Skeletal muscle tissue (tissue), 3 donors: ENCODE measurements at regions not wholly inside any gene's neighbourhood (a gene's known extent, or its start where the extent isn't known, plus 50 kb on each side); places are given as distances from the start of the nearest gene placed in this dataset.

Source experiments
- H3K27ac ChIP-seq: one replicate; pipeline ENCODE4 v1.7.0; 2013; ENCODE audit warnings: mild to moderate bottlenecking, low read depth, low read length, inconsistent platforms
- H3K27me3 ChIP-seq, 3 donors: one replicate each; pipeline ENCODE4 v1.7.0; 2013; ENCODE audit warnings: low read length in 3 of 3; ENCODE audit not compliant: control insufficient read depth in 3 of 3, insufficient read depth in 3 of 3
- H3K36me3 ChIP-seq, 3 donors: one replicate each; pipeline ENCODE4 v1.7.0; 2013; ENCODE audit warnings: low read length in 3 of 3; ENCODE audit not compliant: control insufficient read depth in 3 of 3, insufficient read depth in 3 of 3
- H3K4me1 ChIP-seq, 3 donors: one replicate each; pipeline ENCODE4 v1.7.0; 2013; ENCODE audit warnings: low read length in 3 of 3, mild to moderate bottlenecking in 3 of 3; ENCODE audit not compliant: control insufficient read depth in 3 of 3, insufficient read depth in 3 of 3
- H3K4me3 ChIP-seq, 3 donors: one replicate each; pipeline ENCODE4 v1.7.0; 2013; ENCODE audit warnings: low read length in 3 of 3
- H3K9ac ChIP-seq, 3 donors: one replicate each; pipeline ENCODE4 v1.7.0; 2013; ENCODE audit warnings: low read length in 3 of 3, mild to moderate bottlenecking in 3 of 3, moderate library complexity in 2 of 3, low read depth in 1 of 3
- H3K9me3 ChIP-seq, 3 donors: one replicate each; pipeline ENCODE4 v1.7.0; 2013; ENCODE audit warnings: low read length in 3 of 3; ENCODE audit not compliant: control insufficient read depth in 3 of 3
- donor health status: Osteomylitis.

DNA sequence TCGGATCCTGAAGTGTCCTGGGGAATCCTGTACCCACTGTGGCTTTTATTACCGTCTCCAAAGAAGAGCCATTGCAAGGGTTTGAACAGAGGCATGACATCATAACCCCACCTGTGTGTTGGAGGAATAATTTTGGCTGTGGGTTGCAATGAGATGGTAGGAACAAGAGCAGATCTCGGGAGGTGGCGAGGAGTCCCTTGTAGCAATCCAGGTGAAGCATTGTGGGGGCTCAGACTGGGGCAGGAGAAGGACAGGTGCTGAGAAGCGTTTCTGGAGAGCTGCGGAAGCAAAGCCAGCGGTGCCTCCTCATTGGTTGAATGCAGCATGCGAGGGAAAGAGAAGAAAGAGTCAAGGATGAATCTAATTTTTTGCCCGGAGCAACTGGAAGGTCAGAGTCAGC, 382.4 kb downstream of the EFNB2 start:
- Histone ChIP-seq H3K4me1 (peaks cover 0 to 3% (median 0%) of the 10 kb centered on the region in 3 donors), H3K36me3 (no peaks in the 10 kb centered on the region), H3K27ac (no peak overlapping the region), H3K27me3 (no peaks in the 10 kb centered on the region), H3K9me3 (no peaks in the 10 kb centered on the region), H3K9ac (no peak overlapping the region), H3K4me3 (no peak overlapping the region)

DNA sequence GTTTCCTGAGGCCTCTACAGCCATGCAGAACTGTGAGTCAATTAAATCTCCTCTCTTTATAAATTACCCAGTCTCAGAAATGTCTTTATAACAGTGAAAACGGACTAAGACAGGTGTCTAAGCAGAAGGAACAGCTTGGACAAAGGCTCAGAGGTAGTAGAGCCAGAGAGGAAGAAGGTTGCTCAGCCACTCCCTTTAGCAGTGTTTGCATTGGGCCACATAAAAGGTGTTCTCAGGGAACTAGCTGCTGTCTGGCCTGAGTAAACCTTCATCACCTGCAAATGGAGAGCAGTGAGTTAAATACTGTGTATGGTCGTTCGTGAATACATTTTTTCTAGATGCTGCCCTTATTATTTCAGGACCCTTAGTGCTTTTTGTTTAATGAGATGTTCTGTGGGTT, 383.4 kb downstream of the EFNB2 start:
- H3K4me3 ChIP-seq, result no peak overlapping the region
- H3K4me1 ChIP-seq, result peaks cover 0 to 3% (median 0%) of the 10 kb centered on the region in 3 donors

DNA sequence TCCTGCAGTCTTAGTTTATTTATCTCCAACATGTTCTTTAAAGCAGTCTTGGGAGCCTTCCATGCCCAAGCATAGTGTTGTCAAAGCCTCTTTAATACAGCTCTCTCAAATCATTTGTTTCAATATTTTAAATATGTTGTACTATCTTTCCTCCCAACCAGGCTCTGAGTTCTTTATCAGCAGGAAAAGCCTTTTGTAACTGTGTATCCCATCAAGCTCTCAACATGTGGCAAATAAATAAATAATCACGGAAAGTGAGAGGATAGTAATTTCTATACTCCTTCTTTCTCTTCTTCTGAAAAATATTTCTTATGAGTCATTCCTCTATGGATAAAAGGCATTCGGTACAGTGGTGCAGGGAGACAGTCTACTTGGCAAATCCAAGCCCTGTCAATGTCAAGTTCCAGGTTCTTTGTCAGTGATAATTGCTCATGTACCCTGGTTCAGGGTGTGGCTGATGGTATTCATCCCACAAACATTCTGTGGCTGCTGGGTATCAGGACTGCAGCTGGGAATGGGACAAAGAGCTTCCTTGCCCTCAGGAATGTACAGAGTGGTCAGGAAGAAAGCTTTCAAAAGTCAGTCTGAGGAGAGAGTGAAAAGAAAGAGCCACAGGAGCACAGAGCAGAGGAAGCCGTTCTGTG, 384.3 kb downstream of the EFNB2 start:
- no peak overlapping the region for H3K9ac ChIP-seq
- H3K4me1 ChIP-seq, result peaks cover 0 to 3% (median 0%) of the 10 kb centered on the region in 3 donors
- no peak overlapping the region for H3K27ac ChIP-seq
- H3K36me3 ChIP-seq, result no peaks in the 10 kb centered on the region
- H3K4me3 ChIP-seq, result no peak overlapping the region
- no peaks in the 10 kb centered on the region for H3K27me3 ChIP-seq
- H3K9me3 ChIP-seq, result no peaks in the 10 kb centered on the region

More for the DNA sequence above, 383.4 kb downstream of the EFNB2 start:
- H3K36me3 ChIP-seq, result no peaks in the 10 kb centered on the region
- no peak overlapping the region for H3K27ac ChIP-seq
- H3K9me3 ChIP-seq, result no peaks in the 10 kb centered on the region
- no peak overlapping the region for H3K9ac ChIP-seq
- H3K27me3 ChIP-seq, result no peaks in the 10 kb centered on the region

DNA sequence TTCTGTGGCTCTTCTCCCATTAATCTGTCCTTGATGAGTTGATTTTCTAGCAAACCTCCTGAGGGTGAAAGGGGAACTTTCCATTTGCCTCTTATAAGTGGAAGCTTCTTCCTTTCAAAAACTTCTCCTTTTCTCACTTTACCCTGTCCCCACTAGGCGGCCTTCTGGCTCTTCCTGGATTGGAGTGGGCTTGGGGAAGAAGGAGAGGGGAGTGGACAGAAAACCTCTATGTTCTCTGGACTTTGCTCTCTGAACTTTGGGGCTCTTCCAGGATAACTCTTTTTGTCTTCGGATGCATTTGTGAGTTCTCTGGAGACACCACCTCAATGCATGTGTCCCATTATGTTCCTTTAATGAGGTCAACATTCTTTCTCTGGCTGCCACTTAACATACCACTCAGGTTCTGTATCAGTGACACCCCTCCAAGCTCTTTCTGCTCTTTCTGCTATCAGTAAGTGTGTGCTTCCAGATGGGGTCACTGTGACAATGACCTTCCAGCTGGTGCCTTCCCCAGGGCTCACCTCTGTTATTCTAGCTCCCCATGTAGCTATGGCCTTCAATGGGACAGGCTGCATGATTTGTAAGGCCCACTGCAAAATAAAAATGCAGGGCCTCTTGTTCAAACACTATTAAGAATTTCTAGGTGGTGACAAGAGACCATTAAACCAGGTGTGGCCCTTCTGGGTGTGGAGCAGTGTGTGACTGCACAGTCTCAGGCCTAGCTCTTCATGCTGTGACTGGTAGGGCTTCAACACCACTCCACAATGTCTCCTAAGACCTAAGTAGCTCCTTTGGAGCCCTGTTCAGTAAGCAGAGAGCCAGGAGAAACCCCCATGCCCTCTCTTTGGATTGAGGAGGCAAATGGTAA, 389.2 kb downstream of the EFNB2 start:
- H3K4me1 ChIP-seq, result peaks cover 0 to under 1% (median 0%) of the 10 kb centered on the region in 3 donors
- H3K36me3 ChIP-seq, result no peaks in the 10 kb centered on the region
- no peak overlapping the region for H3K4me3 ChIP-seq
- H3K9ac ChIP-seq, result no peak overlapping the region
- no peaks in the 10 kb centered on the region for H3K9me3 ChIP-seq
- H3K27ac ChIP-seq, result no peak overlapping the region
- H3K27me3 ChIP-seq, result no peaks in the 10 kb centered on the region

DNA sequence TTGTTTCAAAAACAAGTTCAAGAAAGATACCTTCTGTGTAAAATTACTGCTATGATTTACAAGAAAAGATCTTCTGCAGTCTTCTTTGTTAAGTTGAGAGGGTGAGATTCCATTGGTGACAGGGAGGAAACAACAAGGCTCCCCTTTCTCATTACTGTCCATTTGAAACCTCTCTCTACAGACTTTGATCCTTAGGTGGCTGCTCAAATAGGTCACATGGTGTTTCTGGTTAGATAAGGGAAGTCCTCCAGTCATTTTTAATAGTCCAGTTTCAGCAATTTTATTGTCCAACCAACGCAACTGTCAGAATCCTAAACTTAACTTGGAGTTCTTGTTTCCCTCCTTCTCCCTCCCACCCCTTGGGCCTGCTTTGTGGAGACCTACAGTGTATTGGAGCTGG, 390.4 kb downstream of the EFNB2 start:
- H3K9me3 ChIP-seq, result no peaks in the 10 kb centered on the region

DNA sequence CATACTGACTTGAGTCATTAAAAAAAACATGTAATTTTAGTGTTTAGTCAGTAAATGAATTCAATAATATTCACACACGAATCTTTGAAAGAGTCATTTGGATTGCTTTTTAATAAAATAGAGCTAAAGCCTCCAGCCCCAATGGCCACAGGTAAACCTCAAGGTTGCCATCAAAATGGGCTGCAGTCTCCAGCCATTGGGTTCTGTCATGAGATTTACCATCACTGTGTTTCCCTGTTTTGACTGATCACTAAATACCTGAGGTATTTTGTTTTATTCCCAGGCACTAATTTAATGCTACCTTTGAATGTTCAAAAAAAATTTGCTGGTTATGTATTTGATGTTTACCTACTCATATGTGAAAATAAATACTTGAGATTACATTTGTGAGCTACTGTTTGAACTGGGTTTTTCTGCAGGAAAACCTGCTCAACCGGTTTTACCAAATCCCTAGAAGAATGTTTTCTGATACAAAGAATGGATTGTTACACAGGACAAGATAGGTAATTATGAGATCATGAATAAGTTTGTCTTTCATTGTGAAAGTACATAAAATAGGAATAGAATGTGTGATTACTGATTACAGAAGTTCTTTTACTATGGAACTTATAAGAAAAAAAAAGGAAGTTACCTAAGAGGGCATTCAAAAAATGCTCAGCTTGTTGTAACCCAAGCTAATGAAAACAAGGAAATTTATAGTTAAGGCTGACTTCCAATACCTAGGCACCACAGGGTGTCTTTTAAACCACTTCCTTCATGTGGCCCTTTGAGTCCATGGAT, 391.3 kb downstream of the EFNB2 start:
- no peak overlapping the region for H3K9ac ChIP-seq
- H3K9me3 ChIP-seq, result no peaks in the 10 kb centered on the region
- no peaks in the 10 kb centered on the region for H3K4me1 ChIP-seq
- no peaks in the 10 kb centered on the region for H3K36me3 ChIP-seq
- H3K27me3 ChIP-seq, result no peaks in the 10 kb centered on the region
- no peak overlapping the region for H3K27ac ChIP-seq
- no peak overlapping the region for H3K4me3 ChIP-seq

More for the DNA sequence above, 390.4 kb downstream of the EFNB2 start:
- Histone ChIP-seq H3K9ac (no peak overlapping the region), H3K36me3 (no peaks in the 10 kb centered on the region), H3K27me3 (no peaks in the 10 kb centered on the region), H3K4me3 (no peak overlapping the region), H3K27ac (no peak overlapping the region), H3K4me1 (no peaks in the 10 kb centered on the region)

DNA sequence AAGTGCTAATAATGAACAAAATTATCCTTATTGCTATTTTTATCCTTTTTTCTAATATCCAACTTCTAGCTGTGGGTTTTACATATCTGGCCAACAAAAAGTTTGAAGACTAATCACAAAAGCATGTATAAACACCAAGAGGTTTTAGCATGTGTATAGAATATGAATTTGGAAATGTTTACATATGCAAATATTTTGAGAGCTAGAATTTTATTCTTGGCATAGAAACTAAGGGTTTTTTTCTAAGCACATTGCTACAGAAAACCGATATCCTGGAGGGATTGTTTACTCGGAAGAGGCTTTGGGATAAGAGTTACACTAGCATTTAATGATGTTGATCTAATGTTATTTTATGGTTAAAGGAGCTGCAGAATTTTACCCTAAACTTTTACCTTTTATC, 392.1 kb downstream of the EFNB2 start:
- Histone ChIP-seq H3K9ac (no peak overlapping the region), H3K4me1 (no peaks in the 10 kb centered on the region), H3K4me3 (no peak overlapping the region), H3K9me3 (no peaks in the 10 kb centered on the region), H3K36me3 (no peaks in the 10 kb centered on the region), H3K27me3 (no peaks in the 10 kb centered on the region), H3K27ac (no peak overlapping the region)

DNA sequence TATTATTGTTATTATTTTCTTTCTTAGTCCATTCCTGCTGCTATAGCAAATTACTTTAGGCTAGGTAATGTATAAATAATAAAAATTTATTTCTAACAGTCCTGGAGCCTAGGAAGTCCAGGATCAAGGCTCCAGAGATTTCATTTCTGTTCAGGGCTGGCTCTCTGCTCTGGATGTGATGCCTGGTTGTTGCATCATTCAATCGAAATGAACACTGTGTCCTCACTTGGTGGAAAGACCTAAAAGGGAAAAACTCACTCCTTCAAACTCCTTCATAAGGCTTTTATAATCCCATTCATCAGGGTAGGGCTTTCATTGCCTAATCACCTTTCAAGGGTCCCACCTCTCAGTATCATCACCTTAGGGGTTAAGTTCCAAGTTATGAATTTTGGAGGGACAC, 395.0 kb downstream of the EFNB2 start:
- Histone ChIP-seq H3K9ac (no peak overlapping the region), H3K4me3 (no peak overlapping the region), H3K27me3 (no peaks in the 10 kb centered on the region), H3K36me3 (no peaks in the 10 kb centered on the region), H3K9me3 (no peaks in the 10 kb centered on the region), H3K27ac (no peak overlapping the region), H3K4me1 (no peaks in the 10 kb centered on the region)

DNA sequence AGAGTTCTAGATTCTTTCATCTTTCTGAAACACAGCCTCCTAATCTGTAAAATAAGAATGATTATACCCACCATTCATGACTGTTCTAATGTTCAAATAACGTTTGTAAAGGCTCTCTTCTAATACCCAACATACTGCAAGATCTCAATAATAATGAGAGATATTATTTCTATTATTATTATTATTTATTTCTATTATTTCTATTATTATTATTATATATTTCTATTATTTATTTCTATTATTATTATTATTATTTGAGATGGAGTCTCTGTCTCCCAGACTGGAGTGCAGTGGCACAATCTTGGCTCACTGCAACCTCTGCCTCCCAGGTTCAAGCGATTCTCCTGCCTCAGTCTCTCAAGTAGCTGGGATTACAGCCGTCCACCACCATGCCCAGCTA, 395.5 kb downstream of the EFNB2 start:
- Histone ChIP-seq H3K4me1 (no peaks in the 10 kb centered on the region), H3K36me3 (no peaks in the 10 kb centered on the region), H3K27ac (no peak overlapping the region), H3K4me3 (no peak overlapping the region), H3K9me3 (no peaks in the 10 kb centered on the region), H3K9ac (no peak overlapping the region), H3K27me3 (no peaks in the 10 kb centered on the region)

DNA sequence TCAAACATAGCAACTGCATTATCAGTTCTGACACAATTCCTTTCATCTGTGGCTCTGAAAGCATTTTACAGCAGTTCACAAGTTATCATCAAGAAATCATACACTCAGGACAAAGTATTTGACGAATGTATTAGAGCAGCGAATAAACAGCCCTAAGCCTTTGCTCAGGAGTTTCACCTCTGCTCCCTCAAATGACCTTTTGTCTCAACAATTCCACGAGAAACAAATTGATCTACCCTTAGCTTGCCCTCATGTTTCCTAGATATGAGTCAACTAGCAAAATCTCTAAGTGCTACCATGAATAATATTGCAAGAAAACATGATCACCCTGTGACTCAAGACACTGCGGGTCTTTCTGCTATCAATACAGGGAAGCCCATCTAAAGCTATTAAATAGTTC, 396.1 kb downstream of the EFNB2 start:
- H3K4me3 ChIP-seq, result no peak overlapping the region

More for the DNA sequence above, 396.1 kb downstream of the EFNB2 start:
- H3K27me3 ChIP-seq, result no peaks in the 10 kb centered on the region
- no peak overlapping the region for H3K27ac ChIP-seq
- H3K9me3 ChIP-seq, result no peaks in the 10 kb centered on the region
- no peaks in the 10 kb centered on the region for H3K36me3 ChIP-seq
- no peak overlapping the region for H3K9ac ChIP-seq
- no peaks in the 10 kb centered on the region for H3K4me1 ChIP-seq
